ENCODE measurements at regions not wholly inside any gene's neighbourhood (a gene's known extent, or its start where the extent isn't known, plus 50 kb on each side); places are given as distances from the start of the nearest gene placed in this dataset.

- H3K4me3 ChIP-seq (replicated peaks; ENCODE audit: low read depth, low read length): no peak overlapping the region
- no peak for TF ChIP-seq CTCF (IDR thresholded peaks at IDR 0.05; ENCODE audit: low read length, missing control alignments)
- no peak for DNase-seq (ENCODE audit: low read depth)
Observed at GRCh38 chr16:26735521-26735920, 331.2 kb upstream of the C16orf82 start.

- no peak for DNase-seq (ENCODE audit: low read depth)
- TF ChIP-seq CTCF (IDR thresholded peaks at IDR 0.05; ENCODE audit: low read length, missing control alignments): no peak
- no peak overlapping the region for H3K4me3 ChIP-seq (replicated peaks; ENCODE audit: low read depth, low read length)
Observed at GRCh38 chr16:26736084-26736483, 330.6 kb upstream of the C16orf82 start.

DNA sequence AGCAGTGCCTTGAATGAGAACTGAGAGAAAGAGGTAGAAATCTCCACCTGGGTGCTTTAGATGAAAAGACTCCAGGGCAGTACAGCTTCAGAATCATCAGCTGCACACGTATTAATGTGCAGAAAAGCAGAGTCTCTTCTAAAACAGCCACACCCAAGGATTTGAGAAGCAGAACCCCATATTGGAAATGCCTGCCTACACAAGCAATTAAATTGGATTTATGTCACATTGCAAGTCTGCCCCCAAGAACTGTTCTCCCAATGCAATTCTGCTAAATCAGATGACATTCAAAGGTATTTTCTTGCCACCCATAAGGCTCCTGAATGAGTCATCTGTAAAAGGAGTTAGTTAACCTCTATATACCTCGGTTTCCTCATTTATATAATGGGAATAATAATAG, 326.0 kb upstream of the C16orf82 start:
- H3K4me3 ChIP-seq (replicated peaks; ENCODE audit: low read depth, low read length): no peak overlapping the region
- no peak for TF ChIP-seq CTCF (IDR thresholded peaks at IDR 0.05; ENCODE audit: low read length, missing control alignments)
- no peak for DNase-seq (ENCODE audit: low read depth)

DNA sequence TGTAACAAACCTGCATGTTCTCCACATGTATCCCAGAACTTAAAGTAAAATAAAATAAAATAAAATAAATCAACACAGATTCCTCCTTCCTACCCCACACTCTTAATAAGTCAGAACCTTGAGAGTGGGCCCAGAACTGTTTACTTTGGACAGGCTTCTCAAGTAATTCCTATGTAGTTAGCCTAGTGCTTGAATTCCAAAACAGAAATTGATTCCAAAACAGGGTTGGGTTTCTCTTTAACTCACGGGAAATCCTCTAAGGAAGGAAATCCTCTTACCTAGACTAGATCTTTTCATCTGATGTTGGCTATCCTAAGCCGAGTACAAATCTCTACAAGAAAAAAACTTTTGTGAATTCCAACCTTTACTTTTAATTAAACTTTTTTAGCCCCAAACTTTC, 324.7 kb upstream of the C16orf82 start:
- H3K4me3 ChIP-seq (replicated peaks; ENCODE audit: low read depth, low read length): no peak overlapping the region
- no peak for TF ChIP-seq CTCF (IDR thresholded peaks at IDR 0.05; ENCODE audit: low read length, missing control alignments)
- no peak for DNase-seq (ENCODE audit: low read depth)

DNA sequence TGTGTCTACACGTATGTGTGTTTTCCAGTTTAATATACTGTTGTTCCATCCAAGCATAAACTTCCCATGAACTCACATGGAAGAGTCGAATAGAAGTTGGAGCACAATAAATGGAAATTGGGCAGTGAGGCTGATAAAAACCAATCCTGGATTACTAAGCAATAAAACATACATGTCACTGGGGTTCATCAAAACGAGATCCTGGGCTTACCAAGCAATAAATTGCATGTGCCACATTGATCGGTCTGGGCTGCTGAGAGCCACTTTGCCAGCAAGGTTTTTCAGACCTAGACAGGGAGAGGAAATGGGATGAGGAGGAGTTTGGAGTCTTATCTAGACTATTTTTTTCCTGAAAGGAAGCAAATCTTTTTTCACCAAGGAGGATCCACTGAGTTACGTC, 322.3 kb upstream of the C16orf82 start:
- no peak for DNase-seq (ENCODE audit: low read depth)
- H3K4me3 ChIP-seq (replicated peaks; ENCODE audit: low read depth, low read length): no peak overlapping the region
- TF ChIP-seq CTCF (IDR thresholded peaks at IDR 0.05; ENCODE audit: low read length, missing control alignments): no peak

DNA sequence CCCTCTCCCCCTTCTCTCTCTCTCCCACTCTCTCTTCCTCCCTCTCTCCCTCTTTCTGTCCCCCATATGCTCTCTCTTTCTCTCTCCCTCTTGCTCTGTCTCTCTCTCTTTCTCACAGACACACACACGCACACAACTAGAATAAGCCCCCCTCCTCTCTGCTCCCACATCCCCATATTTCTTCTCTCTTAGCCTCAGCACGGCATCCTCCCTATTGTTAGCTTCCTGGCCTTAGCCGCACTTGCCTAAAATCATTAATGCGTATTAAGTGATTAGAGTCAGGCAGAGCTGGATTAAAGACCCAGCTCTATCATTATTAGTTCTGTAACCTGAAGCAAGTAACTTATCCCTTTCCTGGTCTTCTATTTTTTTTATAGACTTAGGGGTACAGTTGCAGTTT, 319.0 kb upstream of the C16orf82 start:
- TF ChIP-seq CTCF (IDR thresholded peaks at IDR 0.05; ENCODE audit: low read length, missing control alignments): no peak
- H3K4me3 ChIP-seq (replicated peaks; ENCODE audit: low read depth, low read length): no peak overlapping the region
- DNase-seq (ENCODE audit: low read depth): no peak

GRCh38 chr16:26749072-26749471, 317.7 kb upstream of the C16orf82 start:
- DNase-seq (ENCODE audit: low read depth): no peak
- no peak overlapping the region for H3K4me3 ChIP-seq (replicated peaks; ENCODE audit: low read depth, low read length)
- no peak for TF ChIP-seq CTCF (IDR thresholded peaks at IDR 0.05; ENCODE audit: low read length, missing control alignments)
